ENCODE measurements at regions not wholly inside any gene's neighbourhood (a gene's known extent, or its start where the extent isn't known, plus 50 kb on each side); places are given as distances from the start of the nearest gene placed in this dataset.

DNA sequence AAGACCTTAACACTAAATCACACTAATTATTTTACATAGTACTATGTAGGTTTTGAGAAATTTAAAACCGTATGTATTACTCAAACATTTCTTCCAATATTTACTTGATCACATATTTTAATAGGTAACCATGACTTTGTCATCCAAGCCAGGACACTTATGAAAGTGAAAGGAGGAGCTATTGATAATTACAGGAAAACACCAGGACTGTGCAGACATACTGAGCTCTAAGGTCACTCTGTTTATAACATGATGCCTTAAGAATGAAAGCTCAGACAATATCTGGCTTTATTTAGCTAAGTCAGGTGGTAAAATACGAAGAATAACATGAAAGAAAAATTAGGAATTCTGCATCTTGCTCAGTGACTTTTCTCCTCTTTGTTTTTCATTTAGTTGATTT is 216.0 kb upstream of the NANOGP8 start:
- TF ChIP-seq, protein P1, sequence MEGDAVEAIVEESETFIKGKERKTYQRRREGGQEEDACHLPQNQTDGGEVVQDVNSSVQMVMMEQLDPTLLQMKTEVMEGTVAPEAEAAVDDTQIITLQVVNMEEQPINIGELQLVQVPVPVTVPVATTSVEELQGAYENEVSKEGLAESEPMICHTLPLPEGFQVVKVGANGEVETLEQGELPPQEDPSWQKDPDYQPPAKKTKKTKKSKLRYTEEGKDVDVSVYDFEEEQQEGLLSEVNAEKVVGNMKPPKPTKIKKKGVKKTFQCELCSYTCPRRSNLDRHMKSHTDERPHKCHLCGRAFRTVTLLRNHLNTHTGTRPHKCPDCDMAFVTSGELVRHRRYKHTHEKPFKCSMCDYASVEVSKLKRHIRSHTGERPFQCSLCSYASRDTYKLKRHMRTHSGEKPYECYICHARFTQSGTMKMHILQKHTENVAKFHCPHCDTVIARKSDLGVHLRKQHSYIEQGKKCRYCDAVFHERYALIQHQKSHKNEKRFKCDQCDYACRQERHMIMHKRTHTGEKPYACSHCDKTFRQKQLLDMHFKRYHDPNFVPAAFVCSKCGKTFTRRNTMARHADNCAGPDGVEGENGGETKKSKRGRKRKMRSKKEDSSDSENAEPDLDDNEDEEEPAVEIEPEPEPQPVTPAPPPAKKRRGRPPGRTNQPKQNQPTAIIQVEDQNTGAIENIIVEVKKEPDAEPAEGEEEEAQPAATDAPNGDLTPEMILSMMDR (IDR thresholded peaks at IDR 0.05), result no peak
- no peak for TF ChIP-seq POLR2A (IDR thresholded peaks at IDR 0.05)

All from lower leg skin (tissue), 3 donors.